Thyroid gland (tissue), 4 donors: ENCODE measurements at regions not wholly inside any gene's neighbourhood (a gene's known extent, or its start where the extent isn't known, plus 50 kb on each side); places are given as distances from the start of the nearest gene placed in this dataset.
A peak's percentile ranks its signal among the peaks of the same experiment; 100 is the strongest.

ENCODE experiments used
- DNase-seq, 2 donors: peaks; one replicate each; pipeline ENCODE4 v3.0.0-alpha.2; 2019
- H3K27ac ChIP-seq, 3 donors: fragments of 200-600 bp; sonication (generic); 1 replicate in 2 of 3; 2 replicates in 1 of 3; pipeline ENCODE4 v1.5.1; 2016 to 2019; ENCODE audit warnings: mild to moderate bottlenecking in 1 of 3, moderate library complexity in 1 of 3
- H3K27me3 ChIP-seq: fragments of 200-600 bp; sonication (generic); one replicate; pipeline ENCODE4 v1.5.1; 2019
- H3K36me3 ChIP-seq, 2 donors: fragments of 200-600 bp; sonication (generic); one replicate each; pipeline ENCODE4 v1.5.1; 2016 to 2019
- H3K4me1 ChIP-seq, 2 donors: fragments of 200-600 bp; sonication (generic); one replicate each; pipeline ENCODE4 v1.5.1; 2017 to 2019
- H3K4me3 ChIP-seq, 3 donors: fragments of 200-600 bp; sonication (generic); replicated peaks in 1 of 3; 1 replicate in 2 of 3; 2 replicates in 1 of 3; pipeline ENCODE4 v1.5.1; 2016; ENCODE audit warnings: mild to moderate bottlenecking in 1 of 3
- H3K9me3 ChIP-seq: fragments of 200-600 bp; sonication (generic); one replicate; pipeline ENCODE4 v1.5.1; 2017
- CTCF ChIP-seq, 6 experiments: fragments of 200-600 bp in 3 of 6; fragments of 450-650 bp in 3 of 6; sonication (generic) in 3 of 6; IDR thresholded peaks; one replicate each; pipeline ENCODE4 v1.5.1; 2016 to 2019; ENCODE audit warnings: antibody characterized with exemption in 6 of 6, mild to moderate bottlenecking in 2 of 6, inconsistent platforms in 1 of 6, moderate library complexity in 1 of 6
- POLR2A ChIP-seq, 2 donors: fragments of 450-650 bp; IDR thresholded peaks; one replicate each; pipeline ENCODE4 v1.6.1; 2017; ENCODE audit warnings: antibody characterized with exemption in 2 of 2, mild to moderate bottlenecking in 2 of 2, moderate library complexity in 1 of 2
- WGBS, 2 donors: methylation state at CpG; one replicate each; pipeline ENCODE4 v1.1.5; 2017; 5-methylcytosine and 5-hydroxymethylcytosine counted together
- intact Hi-C: fragments of 100-400 bp; cut with DNase I; formaldehyde crosslinking; loops from one replicate; pipeline ENCODE4 v1.15.1; 2023

- Histone ChIP-seq H3K9me3 (no peaks in the 10 kb centered on the region), H3K4me1 (no peaks in the 10 kb centered on the region), H3K27me3 (no peaks in the 10 kb centered on the region), H3K4me3 (no peak overlapping the region), H3K36me3 (no peaks in the 10 kb centered on the region), H3K27ac (no peak overlapping the region)
- 85 to 86% methylated on average over 4 of the region's 4 CpGs for WGBS, 2 donors
- TF ChIP-seq CTCF (IDR thresholded peaks at IDR 0.05) (no peak), POLR2A (IDR thresholded peaks at IDR 0.05) (no peak)
- intact Hi-C loops: loop anchor here (10.0 kb wide), 1 partner anchor 172 kb away; no protein-coding TSS in a partner anchor
- no peak for DNase-seq
Observed at GRCh38 chr4:157992948-157993839, 179.6 kb downstream of the GASK1B start.

GRCh38 chr4:157992038-157992705 is 180.7 kb downstream of the GASK1B start:
- peak overlapping the region in 2 of 3 donors; percentile 30 to 50 for H3K27ac ChIP-seq
- WGBS, 2 donors: 18 to 28% methylated on average over 6 of the region's 6 CpGs
- H3K36me3 ChIP-seq: no peaks in the 10 kb centered on the region
- intact Hi-C loops: loop anchor here (10.0 kb wide), 1 partner anchor 173 kb away; no protein-coding TSS in a partner anchor
- peak overlapping the region in 1 of 3 donors; percentile 13 for H3K4me3 ChIP-seq
- TF ChIP-seq CTCF (IDR thresholded peaks at IDR 0.05) (peak; percentile 38 to 73 (median 64)), POLR2A (IDR thresholded peaks at IDR 0.05) (no peak)
- H3K9me3 ChIP-seq: no peaks in the 10 kb centered on the region
- H3K4me1 ChIP-seq: no peaks in the 10 kb centered on the region
- peak in 1 of 2 donors; percentile 13 for DNase-seq
- H3K27me3 ChIP-seq: no peaks in the 10 kb centered on the region

- Histone ChIP-seq H3K36me3 (no peaks in the 10 kb centered on the region), H3K9me3 (no peaks in the 10 kb centered on the region), H3K4me1 (no peaks in the 10 kb centered on the region), H3K27me3 (no peaks in the 10 kb centered on the region), H3K4me3 (no peak overlapping the region), H3K27ac (no peak overlapping the region)
- no peak for TF ChIP-seq CTCF (IDR thresholded peaks at IDR 0.05)
- no peak for TF ChIP-seq POLR2A (IDR thresholded peaks at IDR 0.05)
- 90 to 98% methylated on average over 2 of the region's 2 CpGs for WGBS, 2 donors
- intact Hi-C loops: no loop called here
- DNase-seq: no peak
Observed at GRCh38 chr4:157988641-157989040, 184.2 kb downstream of the GASK1B start.

GRCh38 chr4:157984285-157984911 is 188.4 kb downstream of the GASK1B start:
- no peak for DNase-seq
- Histone ChIP-seq H3K27ac (no peak overlapping the region), H3K4me3 (no peak overlapping the region), H3K27me3 (no peaks in the 10 kb centered on the region), H3K9me3 (no peaks in the 10 kb centered on the region), H3K4me1 (no peaks in the 10 kb centered on the region), H3K36me3 (no peaks in the 10 kb centered on the region)
- TF ChIP-seq POLR2A (IDR thresholded peaks at IDR 0.05) (no peak), CTCF (IDR thresholded peaks at IDR 0.05) (no peak)
- 73 to 95% methylated on average over 4 of the region's 4 CpGs for WGBS, 2 donors
- intact Hi-C loops: loop anchor here (5.0 kb wide), 1 partner anchor 767 kb away; no protein-coding TSS in a partner anchor
